Naive thymus-derived CD4-positive, alpha-beta T cell (primary cell): ENCODE measurements at regions not wholly inside any gene's neighbourhood (a gene's known extent, or its start where the extent isn't known, plus 50 kb on each side); places are given as distances from the start of the nearest gene placed in this dataset.

Experiments
- ATAC-seq: fragments of 150-1000 bp; cut with Tn5 transposase; 2 replicates; pipeline ENCODE4 v1.10.0; 2021; ENCODE audit warnings: mild to moderate bottlenecking, moderate library complexity
- CTCF ChIA-PET: fragments of 350-600 bp; sonication (Branson Sonifier 250); formaldehyde crosslinking; loops from one replicate; lab custom pipeline; 2021; ENCODE audit warnings: antibody characterized with exemption; lab: Charles Lee
- POLR2A ChIA-PET: fragments of 350-600 bp; sonication (Branson Sonifier 250); formaldehyde crosslinking; loops from one replicate; lab custom pipeline; 2021; ENCODE audit warnings: antibody characterized with exemption, inconsistent platforms; lab: Charles Lee
- DNase-seq, 9 donors: peaks; one replicate each; pipeline versions ENCODE4 v3.0.0 to v3.0.0-alpha.2; 2020 to 2022; ENCODE audit warnings: mixed read lengths in 1 of 9
- H3K27ac ChIP-seq: one replicate; pipeline ENCODE4 v1.7.0; 2013; ENCODE audit warnings: mild to moderate bottlenecking, low read depth, low read length, moderate library complexity
- H3K27me3 ChIP-seq, 2 donors: one replicate each; pipeline ENCODE4 v1.7.0; 2013; ENCODE audit warnings: low read length in 2 of 2, mild to moderate bottlenecking in 2 of 2, moderate library complexity in 2 of 2; ENCODE audit not compliant: control insufficient read depth in 2 of 2, insufficient read depth in 2 of 2
- H3K36me3 ChIP-seq, 3 experiments: 1 replicate in 2 of 3; 2 replicates in 1 of 3; pipeline ENCODE4 v1.7.0; 2013; ENCODE audit warnings: low read length in 3 of 3, mild to moderate bottlenecking in 3 of 3, moderate library complexity in 1 of 3; ENCODE audit not compliant: insufficient read depth in 3 of 3, control insufficient read depth in 2 of 3
- H3K4me1 ChIP-seq, 2 donors: one replicate each; pipeline ENCODE4 v1.7.0; 2013; ENCODE audit warnings: low read length in 2 of 2, mild to moderate bottlenecking in 2 of 2, moderate library complexity in 1 of 2; ENCODE audit not compliant: control insufficient read depth in 2 of 2, insufficient read depth in 2 of 2
- H3K4me3 ChIP-seq: 2 replicates; pipeline ENCODE4 v1.7.0; 2013; ENCODE audit warnings: mild to moderate bottlenecking, low read length
- H3K9me3 ChIP-seq, 3 experiments: 1 replicate in 2 of 3; 2 replicates in 1 of 3; pipeline ENCODE4 v1.7.0; 2013; ENCODE audit warnings: low read length in 3 of 3; ENCODE audit not compliant: control insufficient read depth in 2 of 3
- H3K27ac Mint-ChIP-seq, 9 donors: one replicate each; pipeline ENCODE4 v1.8.0; 2020 to 2022; ENCODE audit warnings: mixed read lengths in 9 of 9, mild to moderate bottlenecking in 8 of 9, moderate library complexity in 5 of 9, inconsistent platforms in 2 of 9
- H3K27me3 Mint-ChIP-seq, 5 donors: one replicate each; pipeline ENCODE4 v1.8.0; 2021 to 2022; ENCODE audit warnings: mixed read lengths in 5 of 5, mild to moderate bottlenecking in 1 of 5
- H3K36me3 Mint-ChIP-seq, 5 donors: one replicate each; pipeline ENCODE4 v1.8.0; 2020 to 2022; ENCODE audit warnings: mixed read lengths in 5 of 5, mild to moderate bottlenecking in 3 of 5, inconsistent platforms in 1 of 5
- H3K4me1 Mint-ChIP-seq, 7 donors: one replicate each; pipeline ENCODE4 v1.8.0; 2020 to 2022; ENCODE audit warnings: mixed read lengths in 7 of 7, mild to moderate bottlenecking in 3 of 7, inconsistent platforms in 1 of 7
- H3K4me3 Mint-ChIP-seq, 10 donors: one replicate each; pipeline ENCODE4 v1.8.0; 2020 to 2022; ENCODE audit warnings: mild to moderate bottlenecking in 10 of 10, mixed read lengths in 10 of 10, moderate library complexity in 6 of 10, inconsistent platforms in 2 of 10
- H3K9me3 Mint-ChIP-seq, 11 donors: one replicate each; pipeline ENCODE4 v1.8.0; 2020 to 2022; ENCODE audit warnings: mixed read lengths in 11 of 11, mild to moderate bottlenecking in 4 of 11, inconsistent platforms in 1 of 11, moderate library complexity in 1 of 11
- intact Hi-C, 2 donors: fragments of 100-400 bp; cut with micrococcal nuclease; formaldehyde crosslinking; loops; one replicate each; pipeline ENCODE4 v1.15.1; 2023

- intact Hi-C loops = loop anchor here in 1 of 2 donors (10.0 kb wide), 1 partner anchor 55 kb away; no protein-coding TSS in a partner anchor
- Histone ChIP-seq H3K36me3 (no peaks in the 10 kb centered on the region), H3K4me1 (no peaks in the 10 kb centered on the region), H3K27ac (no peak overlapping the region), H3K27me3 (no peaks in the 10 kb centered on the region), H3K9me3 (no peaks in the 10 kb centered on the region), H3K4me3 (no peak overlapping the region)
- Mint-ChIP-seq H3K4me3 (no peak overlapping the region), H3K36me3 (peaks cover 0 to 2% (median 0%) of the 10 kb centered on the region in 5 donors), H3K4me1 (peaks cover 3 to 17% (median 10%) of the 10 kb centered on the region in 7 donors), H3K27ac (no peak overlapping the region), H3K27me3 (peaks cover 0 to 11% (median 0%) of the 10 kb centered on the region in 5 donors), H3K9me3 (peaks cover 0 to 5% (median 0%) of the 10 kb centered on the region in 11 donors)
- no peak for DNase-seq
- ChIA-PET CTCF (no interaction called here), POLR2A (no interaction called here)
- no peak for ATAC-seq
Measured at GRCh38 chr5:99000221-99000620, 71.4 kb upstream of the CHD1 start.

GRCh38 chr5:98999631-99000030 is 70.8 kb upstream of the CHD1 start:
- CTCF ChIA-PET = no interaction called here
- H3K36me3 Mint-ChIP-seq = peaks cover 0 to 2% (median 0%) of the 10 kb centered on the region in 5 donors

DNA sequence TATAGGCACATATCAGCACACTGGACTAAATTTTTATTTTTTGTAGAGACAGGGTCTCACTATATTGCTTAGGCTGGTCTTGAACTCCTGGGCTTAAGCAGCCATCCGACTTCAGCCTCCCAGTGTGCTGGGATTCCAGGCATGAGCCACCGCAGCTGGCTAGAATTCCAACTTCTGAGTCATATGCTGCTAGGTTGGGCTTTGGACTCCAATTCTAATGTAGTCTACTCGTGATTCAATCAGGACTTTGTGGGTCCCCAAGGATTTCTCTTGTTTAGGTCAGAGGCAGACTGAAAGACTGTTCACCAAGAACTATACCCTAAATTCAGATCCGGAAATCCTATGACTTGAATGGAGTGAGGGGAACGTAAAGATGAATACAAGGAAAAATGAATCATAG is 68.2 kb upstream of the CHD1 start:
- ChIA-PET CTCF (no interaction called here), POLR2A (interaction anchor here (0.6 kb wide), 2 partner anchors 1188 to 1817 kb away, joined by 3 to 5 read pairs; no protein-coding TSS in a partner anchor)
- Histone ChIP-seq H3K27ac (no peak overlapping the region), H3K4me3 (no peak overlapping the region), H3K27me3 (no peaks in the 10 kb centered on the region), H3K36me3 (no peaks in the 10 kb centered on the region), H3K4me1 (no peaks in the 10 kb centered on the region), H3K9me3 (no peaks in the 10 kb centered on the region)
- intact Hi-C loops = no loop called here
- no peaks in the 10 kb centered on the region for H3K9me3 Mint-ChIP-seq
- H3K27ac Mint-ChIP-seq = no peak overlapping the region
- ATAC-seq (no peak), DNase-seq (no peak)
- peaks cover 0 to 11% (median 0%) of the 10 kb centered on the region in 5 donors for H3K27me3 Mint-ChIP-seq
- peaks cover 0 to 8% (median 6%) of the 10 kb centered on the region in 7 donors for H3K4me1 Mint-ChIP-seq
- H3K36me3 Mint-ChIP-seq = no peaks in the 10 kb centered on the region
- no peak overlapping the region for H3K4me3 Mint-ChIP-seq

More at GRCh38 chr5:98999631-99000030, 70.8 kb upstream of the CHD1 start:
- no peak overlapping the region for H3K27ac Mint-ChIP-seq
- no peak for DNase-seq
- H3K9me3 Mint-ChIP-seq = peaks cover 0 to 5% (median 0%) of the 10 kb centered on the region in 11 donors
- no peaks in the 10 kb centered on the region for H3K27me3 ChIP-seq
- no peaks in the 10 kb centered on the region for H3K4me1 ChIP-seq
- intact Hi-C loops = loop anchor here in 1 of 2 donors (10.0 kb wide), 1 partner anchor 55 kb away; no protein-coding TSS in a partner anchor
- H3K4me1 Mint-ChIP-seq = peaks cover 0 to 12% (median 5%) of the 10 kb centered on the region in 7 donors
- peaks cover 0 to 11% (median 0%) of the 10 kb centered on the region in 5 donors for H3K27me3 Mint-ChIP-seq
- no peak overlapping the region for H3K27ac ChIP-seq
- no peak overlapping the region for H3K4me3 Mint-ChIP-seq
- no peaks in the 10 kb centered on the region for H3K9me3 ChIP-seq
- ATAC-seq = no peak
- no peaks in the 10 kb centered on the region for H3K36me3 ChIP-seq
- POLR2A ChIA-PET = no interaction called here
- H3K4me3 ChIP-seq = no peak overlapping the region

GRCh38 chr5:98994611-98995010 is 65.8 kb upstream of the CHD1 start:
- DNase-seq = no peak
- Histone ChIP-seq H3K27me3 (no peaks in the 10 kb centered on the region), H3K4me1 (no peaks in the 10 kb centered on the region), H3K36me3 (no peaks in the 10 kb centered on the region), H3K27ac (no peak overlapping the region), H3K9me3 (no peaks in the 10 kb centered on the region), H3K4me3 (no peak overlapping the region)
- no peak overlapping the region for H3K4me3 Mint-ChIP-seq
- no peak overlapping the region for H3K27ac Mint-ChIP-seq
- no peak for ATAC-seq
- peaks cover 4 to 20% (median 12%) of the 10 kb centered on the region in 7 donors for H3K4me1 Mint-ChIP-seq
- H3K36me3 Mint-ChIP-seq = no peaks in the 10 kb centered on the region
- ChIA-PET CTCF (no interaction called here), POLR2A (interaction anchor here (0.6 kb wide), 1 partner anchor 64 kb away, joined by 3 read pairs; no protein-coding TSS in a partner anchor)
- intact Hi-C loops = no loop called here
- peaks cover 0 to 5% (median 0%) of the 10 kb centered on the region in 5 donors for H3K27me3 Mint-ChIP-seq
- peaks cover 0 to 3% (median 0%) of the 10 kb centered on the region in 11 donors for H3K9me3 Mint-ChIP-seq

DNA sequence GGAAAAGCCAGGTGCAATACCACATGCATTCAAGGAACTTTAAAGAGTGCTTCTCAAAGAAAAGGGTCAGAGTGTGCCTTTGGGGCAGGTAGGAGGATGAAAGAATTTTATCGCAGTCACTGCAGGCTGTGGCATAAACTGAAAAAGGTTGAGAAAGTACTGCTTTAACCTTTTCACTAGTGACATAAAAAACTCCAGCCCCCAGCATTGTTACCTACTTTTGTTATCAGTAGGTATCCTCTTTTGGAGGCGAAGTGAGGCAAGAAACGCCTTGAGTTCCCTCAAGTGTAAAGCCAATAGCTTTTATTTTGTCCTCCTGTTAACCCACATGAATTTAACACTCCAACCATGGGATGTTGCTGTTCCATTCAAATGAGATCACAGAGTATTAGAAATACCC is 64.7 kb upstream of the CHD1 start:
- CTCF ChIA-PET = no interaction called here

GRCh38 chr5:98992552-98992951 is 63.7 kb upstream of the CHD1 start:
- H3K27ac Mint-ChIP-seq = no peak overlapping the region
- Histone ChIP-seq H3K27me3 (no peaks in the 10 kb centered on the region), H3K4me1 (no peaks in the 10 kb centered on the region), H3K36me3 (no peaks in the 10 kb centered on the region), H3K9me3 (no peaks in the 10 kb centered on the region), H3K27ac (no peak overlapping the region), H3K4me3 (no peak overlapping the region)
- peaks cover 0 to 4% (median 0%) of the 10 kb centered on the region in 11 donors for H3K9me3 Mint-ChIP-seq
- no peak for DNase-seq
- ChIA-PET POLR2A (interaction anchor here (1.1 kb wide), 1 partner anchor 12 kb away, joined by 3 read pairs; no protein-coding TSS in a partner anchor), CTCF (no interaction called here)
- ATAC-seq = no peak
- H3K27me3 Mint-ChIP-seq = no peaks in the 10 kb centered on the region
- peaks cover 4 to 22% (median 13%) of the 10 kb centered on the region in 7 donors for H3K4me1 Mint-ChIP-seq
- intact Hi-C loops = no loop called here
- no peak overlapping the region for H3K4me3 Mint-ChIP-seq
- H3K36me3 Mint-ChIP-seq = no peaks in the 10 kb centered on the region

More for the DNA sequence above, 64.7 kb upstream of the CHD1 start:
- intact Hi-C loops = no loop called here
- Mint-ChIP-seq H3K9me3 (peaks cover 0 to 3% (median 0%) of the 10 kb centered on the region in 11 donors), H3K36me3 (no peaks in the 10 kb centered on the region), H3K4me1 (peaks cover 4 to 22% (median 13%) of the 10 kb centered on the region in 7 donors), H3K27me3 (peaks cover 0 to 3% (median 0%) of the 10 kb centered on the region in 5 donors), H3K27ac (peak overlapping the region in 2 of 9 donors; percentile 11 to 28), H3K4me3 (no peak overlapping the region)
- Histone ChIP-seq H3K27me3 (no peaks in the 10 kb centered on the region), H3K4me3 (no peak overlapping the region), H3K27ac (no peak overlapping the region), H3K36me3 (no peaks in the 10 kb centered on the region), H3K4me1 (no peaks in the 10 kb centered on the region), H3K9me3 (no peaks in the 10 kb centered on the region)
- POLR2A ChIA-PET = interaction anchor here (0.6 to 1.1 kb wide), 3 partner anchors 11 to 33 kb away, joined by 3 to 4 read pairs (median 3); no protein-coding TSS in a partner anchor
- DNase-seq = no peak
- ATAC-seq = no peak

GRCh38 chr5:98989727-98990126 is 60.9 kb upstream of the CHD1 start:
- H3K4me1 Mint-ChIP-seq = peaks cover 4 to 22% (median 17%) of the 10 kb centered on the region in 7 donors
- no peaks in the 10 kb centered on the region for H3K36me3 ChIP-seq
- peaks cover 0 to 3% (median 0%) of the 10 kb centered on the region in 5 donors for H3K27me3 Mint-ChIP-seq
- no peaks in the 10 kb centered on the region for H3K36me3 Mint-ChIP-seq
- DNase-seq (no peak), ATAC-seq (peak; percentile 67)
- H3K4me3 Mint-ChIP-seq = no peak overlapping the region
- no peaks in the 10 kb centered on the region for H3K27me3 ChIP-seq
- peaks cover 0 to 4% (median 0%) of the 10 kb centered on the region in 11 donors for H3K9me3 Mint-ChIP-seq
- H3K27ac Mint-ChIP-seq = no peak overlapping the region
- H3K4me3 ChIP-seq = no peak overlapping the region
- intact Hi-C loops = no loop called here
- H3K9me3 ChIP-seq = no peaks in the 10 kb centered on the region
- no peak overlapping the region for H3K27ac ChIP-seq
- CTCF ChIA-PET = no interaction called here
- POLR2A ChIA-PET = no interaction called here
- H3K4me1 ChIP-seq = no peaks in the 10 kb centered on the region
